ENCODE measurements at regions not wholly inside any gene's neighbourhood (a gene's known extent, or its start where the extent isn't known, plus 50 kb on each side); places are given as distances from the start of the nearest gene placed in this dataset.

- Histone ChIP-seq H3K9ac (replicated peaks in 1 of 4; ENCODE audit: extremely low read depth in 1 of 4, low read depth in 3 of 4, low read length in 3 of 4) (no peak overlapping the region), H3K4me2 (ENCODE audit: insufficient read depth in 1 of 2, low read depth in 2 of 2, low read length in 2 of 2) (no peak overlapping the region), H2BK5ac (ENCODE audit: low read depth, low read length) (no peak overlapping the region), H3K27ac (ENCODE audit: low read depth, low read length) (no peak overlapping the region), H2AK5ac (ENCODE audit: low read depth, low read length) (no peak overlapping the region), H3K79me1 (ENCODE audit: low read depth, low read length) (no peaks in the 10 kb centered on the region), H2BK120ac (replicated peaks; ENCODE audit: low read depth, low read length) (no peak overlapping the region), H3K27me3 (replicated peaks in 1 of 4; ENCODE audit: control insufficient read depth in 3 of 4, extremely low read depth in 1 of 4, insufficient read depth in 3 of 4, low read length in 3 of 4) (no peaks in the 10 kb centered on the region), H4K91ac (replicated peaks; ENCODE audit: insufficient read length, low read length) (no peak overlapping the region), H2AFZ (ENCODE audit: low read length) (no peak overlapping the region), H3K4me3 (ENCODE audit: extremely low read depth in 1 of 4, insufficient read depth in 2 of 4, low read depth in 3 of 4, low read length in 4 of 4) (no peak overlapping the region), H2BK15ac (ENCODE audit: low read length) (no peak overlapping the region), H3K4ac (replicated peaks; ENCODE audit: insufficient read length, low read depth, low read length) (no peak overlapping the region), H3K23me2 (ENCODE audit: low read depth, low read length) (no peaks in the 10 kb centered on the region), H3K56ac (replicated peaks; ENCODE audit: insufficient read length, low read depth, low read length) (no peak overlapping the region), H3K36me3 (ENCODE audit: control insufficient read depth in 2 of 4, insufficient read depth in 4 of 4, low read length in 3 of 4) (no peaks in the 10 kb centered on the region), H3K9me3 (ENCODE audit: insufficient read depth in 2 of 2, low read depth in 1 of 2, low read length in 1 of 2) (no peaks in the 10 kb centered on the region), H4K8ac (ENCODE audit: extremely low read depth, insufficient read depth, low read length) (no peak overlapping the region), H3K18ac (ENCODE audit: extremely low read depth, low read length) (no peak overlapping the region), H3K79me2 (ENCODE audit: control insufficient read depth in 1 of 2, insufficient read depth in 2 of 2, low read length in 2 of 2) (no peaks in the 10 kb centered on the region), H3K4me1 (replicated peaks in 1 of 4; ENCODE audit: control insufficient read depth in 3 of 4, insufficient read depth in 4 of 4, low read length in 3 of 4) (no peaks in the 10 kb centered on the region; a peak in 1 of 7 replicates), H2BK20ac (ENCODE audit: low read length) (no peak overlapping the region), H3K23ac (ENCODE audit: insufficient read length) (no peak overlapping the region), H4K5ac (ENCODE audit: insufficient read length, low read depth, low read length) (no peak overlapping the region), H4K20me1 (replicated peaks in 1 of 2; ENCODE audit: control insufficient read depth in 1 of 2, insufficient read depth in 2 of 2, low read length in 2 of 2) (no peaks in the 10 kb centered on the region), H3K14ac (ENCODE audit: insufficient read length) (no peak overlapping the region), H2BK12ac (ENCODE audit: low read depth, low read length) (no peak overlapping the region)
- FAIRE-seq, result no peak
- 97% methylated on average over 2 of the region's 2 CpGs; no CpG with 5 or more reads in 1 of the 2 experiments for WGBS, 2 experiments (ENCODE audit: extremely low coverage in 1 of 2, insufficient coverage in 1 of 2, insufficient read length in 1 of 2, insufficient replicate concordance in 2 of 2, low coverage in 1 of 2, low lambda C conversion rate in 2 of 2, missing lambda C conversion rate in 1 of 2)
- DNase-seq (ENCODE audit: low read depth in 1 of 2, low spot score in 2 of 2), result no peak
- ChIA-PET POLR2A (ENCODE audit: partially characterized antibody) (no interaction called here), CTCF (ENCODE audit: partially characterized antibody) (interaction anchor here (1.0 to 3.6 kb wide), 4 partner anchors 10 to 52 kb away, joined by 3 to 10 read pairs (median 6); no protein-coding TSS in a partner anchor)
- TF ChIP-seq HDAC2 (IDR thresholded peaks at IDR 0.05; ENCODE audit: borderline replicate concordance in 1 of 2, low read depth in 2 of 2, low read length in 2 of 2) (no peak), SUZ12 (IDR thresholded peaks at IDR 0.05; ENCODE audit: low read length) (no peak), POU5F1 (IDR thresholded peaks at IDR 0.05; ENCODE audit: low read depth, low read length) (no peak), NANOG (IDR thresholded peaks at IDR 0.05; ENCODE audit: insufficient read depth, low read depth, low read length, poor library complexity, severe bottlenecking) (no peak), RBBP5 (IDR thresholded peaks at IDR 0.05; ENCODE audit: borderline replicate concordance, low read depth, low read length) (no peak)
Observed at GRCh38 chr3:124401843-124402242, 328.4 kb upstream of the UMPS start.
